Heart right ventricle (tissue), 16 donors: ENCODE measurements at regions not wholly inside any gene's neighbourhood (a gene's known extent, or its start where the extent isn't known, plus 50 kb on each side); places are given as distances from the start of the nearest gene placed in this dataset.

Experiments
- ATAC-seq, 8 donors: fragments of 200-7000 bp; cut with Tn5 transposase; one replicate each; pipeline ENCODE4 v1.9.1; 2020; ENCODE audit warnings: mild to moderate bottlenecking in 8 of 8, moderate library complexity in 8 of 8, moderate number of reproducible peaks in 1 of 8
- DNase-seq, 2 donors: peaks; one replicate each; pipeline ENCODE4 v3.0.0-alpha.2; 2020
- H3K27ac ChIP-seq, 10 donors: fragments of 200-600 bp; sonication (generic) in 2 of 10; one replicate each; pipeline versions ENCODE4 v1.5.0 to v1.8.0; 2020 to 2022; ENCODE audit warnings: mild to moderate bottlenecking in 3 of 10
- H3K27me3 ChIP-seq, 7 donors: fragments of 200-600 bp; one replicate each; pipeline ENCODE4 v1.8.0; 2021 to 2022; ENCODE audit warnings: mild to moderate bottlenecking in 2 of 7
- H3K36me3 ChIP-seq, 9 donors: fragments of 200-600 bp; sonication (generic) in 1 of 9; one replicate each; pipeline versions ENCODE4 v1.5.0 to v1.8.0; 2020 to 2022; ENCODE audit warnings: mild to moderate bottlenecking in 2 of 9
- H3K4me1 ChIP-seq, 9 donors: fragments of 200-600 bp; sonication (generic) in 1 of 9; one replicate each; pipeline versions ENCODE4 v1.5.0 to v1.8.0; 2020 to 2022; ENCODE audit warnings: mild to moderate bottlenecking in 4 of 9
- H3K4me3 ChIP-seq, 10 donors: fragments of 200-600 bp; sonication (generic) in 2 of 10; one replicate each; pipeline versions ENCODE4 v1.5.0 to v1.8.0; 2020 to 2022; ENCODE audit warnings: mild to moderate bottlenecking in 7 of 10, moderate library complexity in 2 of 10
- H3K9me3 ChIP-seq, 11 donors: fragments of 200-600 bp in 10 of 11; sonication (generic) in 2 of 11; one replicate each; pipeline versions ENCODE4 v1.5.0 to v1.8.0; 2013 to 2022; ENCODE audit warnings: mild to moderate bottlenecking in 2 of 11, control low read depth in 1 of 11, moderate library complexity in 1 of 11
- CTCF ChIP-seq, 9 donors: fragments of 200-600 bp; sonication (generic) in 2 of 9; IDR thresholded peaks; one replicate each; pipeline versions ENCODE4 v1.5.0 to v1.8.0; 2021 to 2022; ENCODE audit warnings: antibody characterized with exemption in 9 of 9, mild to moderate bottlenecking in 5 of 9, moderate library complexity in 1 of 9
- WGBS, 2 donors: extraction: QIAGEN DNeasy Blood & Tissue Kit; methylation state at CpG; one replicate each; pipeline ENCODE4 v1.1.7; 2013; ENCODE audit warnings: inconsistent platforms in 1 of 2; 5-methylcytosine and 5-hydroxymethylcytosine counted together
- intact Hi-C, 10 donors: fragments of 100-400 bp; cut with DNase I; formaldehyde crosslinking; loops; one replicate each; pipeline versions ENCODE4 v1.11.1 to v1.14.2; 2022
- donor health status: Arrhythmogenic right ventricular cardiomyopathy.
- donor health status: ischemic (EF 13 %, LVEDD 7.1; RV severe dilation, severe dysfunction).
- donor health status: healthy with polysubstance abuse.
- donor health status: DM: no; HTN: yes; CAD: no.
- donor health status: DM: no; HTN: no; CAD: no.
- donor health status: ischemic (EF 25% LVEDD 6.9; RV normal size, moderate dysfunction).
- donor health status: ischemic (EF 25% LVEDD 5.7; RV mildly dilated, moderate dysfunction).
- donor health status: healthy.
- donor health status: DM: yes; HTN: yes; CAD: no.
- donor health status: Ischemic cardiomyopathy.
- donor health status: ischemic (EF 35%, LVEDD 5.7; RV mildly dilated, moderate dysfunction).
- donor health status: nonischemic (EF 11% LVEDD 7.7; RV severe dilation, severe dysfunction).
- donor health status: DM: yes; HTN: yes; CAD: no.
- donor health status: PGD.
- donor health status: ischemic (EF 29% LVEDD 5.4; RV normal size, mild dysfunction).
- donor health status: nonischemic (EF 23%, LVEDD 6.1; RV moderate dilation, normal function).

DNA sequence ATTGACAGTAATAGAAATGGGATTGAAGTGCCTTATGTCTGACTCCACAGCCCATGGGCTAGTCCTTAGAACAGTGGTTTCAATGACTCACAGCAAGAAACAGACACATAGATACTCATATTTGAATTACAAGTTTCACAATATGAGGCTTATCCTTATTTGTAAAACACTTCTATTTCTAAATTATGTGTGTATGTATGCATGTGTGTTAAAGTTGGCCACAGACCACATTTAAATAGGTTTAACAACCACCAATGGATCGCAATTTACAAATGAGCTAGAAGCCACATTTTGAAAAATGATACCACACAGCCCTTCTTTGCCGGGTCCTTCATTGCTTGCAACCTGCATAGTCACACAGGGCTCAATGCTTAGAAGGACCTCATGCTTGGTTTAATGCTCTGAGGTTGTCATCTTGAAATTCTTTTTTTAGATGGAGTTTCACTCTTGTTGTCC, 157.8 kb upstream of the PREP start:
- Histone ChIP-seq H3K9me3 (peaks cover 0 to 19% (median 0%) of the 10 kb centered on the region in 11 donors), H3K4me1 (no peaks in the 10 kb centered on the region), H3K27me3 (no peaks in the 10 kb centered on the region), H3K36me3 (no peaks in the 10 kb centered on the region), H3K4me3 (no peak overlapping the region), H3K27ac (no peak overlapping the region)
- intact Hi-C loops: no loop called here
- TF ChIP-seq CTCF (IDR thresholded peaks at IDR 0.05): no peak
- DNase-seq: no peak
- no peak for ATAC-seq
- WGBS, 2 donors: 91 to 96% methylated on average over 2 of the region's 2 CpGs

- no peak for ATAC-seq
- DNase-seq: no peak
- TF ChIP-seq CTCF (IDR thresholded peaks at IDR 0.05): no peak
- H3K27ac ChIP-seq: no peak overlapping the region
- H3K36me3 ChIP-seq: no peaks in the 10 kb centered on the region
- WGBS, 2 donors: 91 to 96% methylated on average over 4 of the region's 4 CpGs
- intact Hi-C loops: no loop called here
- peaks cover 0 to 11% (median 0%) of the 10 kb centered on the region in 11 donors for H3K9me3 ChIP-seq
- no peak overlapping the region for H3K4me3 ChIP-seq
- H3K27me3 ChIP-seq: no peaks in the 10 kb centered on the region
- peaks cover 0 to 8% (median 0%) of the 10 kb centered on the region in 9 donors for H3K4me1 ChIP-seq
These were observed 154.4 kb upstream of the PREP start for GRCh38 chr6:105557291-105557690.

- DNase-seq: no peak
These were observed 150.3 kb upstream of the PREP start for GRCh38 chr6:105553171-105553570.

GRCh38 chr6:105550955-105551620, 148.2 kb upstream of the PREP start:
- no peak overlapping the region for H3K27ac ChIP-seq
- WGBS, 2 donors: 83 to 88% methylated on average over 5 of the region's 5 CpGs
- H3K36me3 ChIP-seq: no peaks in the 10 kb centered on the region
- H3K4me1 ChIP-seq: peaks cover 0 to 8% (median 0%) of the 10 kb centered on the region in 9 donors
- intact Hi-C loops: no loop called here
- DNase-seq (no peak), ATAC-seq (no peak)
- H3K9me3 ChIP-seq: peaks cover 0 to 4% (median 0%) of the 10 kb centered on the region in 11 donors
- H3K4me3 ChIP-seq: no peak overlapping the region
- no peak for TF ChIP-seq CTCF (IDR thresholded peaks at IDR 0.05)
- H3K27me3 ChIP-seq: peaks cover 0 to 2% (median 0%) of the 10 kb centered on the region in 7 donors

More at GRCh38 chr6:105553171-105553570, 150.3 kb upstream of the PREP start:
- Histone ChIP-seq H3K27me3 (peaks cover 0 to 2% (median 0%) of the 10 kb centered on the region in 7 donors), H3K4me1 (peaks cover 0 to 8% (median 0%) of the 10 kb centered on the region in 9 donors), H3K9me3 (peaks cover 0 to 11% (median 0%) of the 10 kb centered on the region in 11 donors), H3K27ac (no peak overlapping the region), H3K4me3 (no peak overlapping the region), H3K36me3 (no peaks in the 10 kb centered on the region)
- intact Hi-C loops: no loop called here
- no peak for ATAC-seq
- WGBS, 2 donors: 84 to 88% methylated on average over 6 of the region's 6 CpGs
- TF ChIP-seq CTCF (IDR thresholded peaks at IDR 0.05): no peak
